ENCODE measurements at regions not wholly inside any gene's neighbourhood (a gene's known extent, or its start where the extent isn't known, plus 50 kb on each side); places are given as distances from the start of the nearest gene placed in this dataset.

DNA sequence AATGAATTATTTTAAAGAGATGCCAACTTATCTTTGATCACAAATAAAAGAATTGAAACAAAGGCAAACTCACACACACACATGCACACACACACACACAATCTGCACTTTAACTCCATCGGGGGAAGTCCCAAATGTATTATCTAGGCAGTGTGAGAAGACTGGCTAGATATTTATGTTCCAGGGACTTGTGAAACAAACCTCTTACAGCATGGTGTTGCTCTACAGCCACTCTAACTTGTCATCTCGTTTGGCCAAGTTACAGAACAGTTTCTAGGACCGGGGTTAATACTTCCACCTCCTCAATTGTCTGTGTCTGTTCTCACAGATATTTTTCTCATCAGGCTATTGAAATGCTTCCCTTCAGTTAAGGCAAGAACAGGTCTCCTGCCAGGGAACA lies 855.0 kb downstream of the EPHA7 start:
- H3K27me3 ChIP-seq (ENCODE audit: insufficient read depth, poor library complexity, severe bottlenecking), result no peaks in the 10 kb centered on the region
- DNase-seq (ENCODE audit: low read depth in 1 of 2, low spot score in 1 of 2), result no peak
- TF ChIP-seq CTCF (IDR thresholded peaks at IDR 0.05; ENCODE audit: insufficient read depth, low read length), result no peak
- no peak for TF ChIP-seq REST (IDR thresholded peaks at IDR 0.05; ENCODE audit: insufficient replicate concordance, low read depth)
- no peak for TF ChIP-seq GABPA (IDR thresholded peaks at IDR 0.05; ENCODE audit: low read depth)
- no peak for TF ChIP-seq POLR2AphosphoS5 (IDR thresholded peaks at IDR 0.05; ENCODE audit: low read depth)
- TF ChIP-seq SPI1 (IDR thresholded peaks at IDR 0.05; ENCODE audit: borderline replicate concordance, low read depth), result no peak
- H3K4me3 ChIP-seq (replicated peaks; ENCODE audit: insufficient read depth, low read length), result no peak overlapping the region
- H3K27ac ChIP-seq (replicated peaks), result no peak overlapping the region

GRCh38 chr6:92559611-92560010 lies 859.7 kb downstream of the EPHA7 start:
- peak; percentile 41 to 52 for DNase-seq (ENCODE audit: low read depth in 1 of 2, low spot score in 1 of 2)
- Histone ChIP-seq H3K27ac (replicated peaks) (no peak overlapping the region; the same call in 1 of the 2 replicates), H3K27me3 (ENCODE audit: insufficient read depth, poor library complexity, severe bottlenecking) (no peaks in the 10 kb centered on the region), H3K4me3 (replicated peaks; ENCODE audit: insufficient read depth, low read length) (no peak overlapping the region)
- TF ChIP-seq POLR2AphosphoS5 (IDR thresholded peaks at IDR 0.05; ENCODE audit: low read depth) (no peak), CTCF (IDR thresholded peaks at IDR 0.05; ENCODE audit: insufficient read depth, low read length) (no peak), GABPA (IDR thresholded peaks at IDR 0.05; ENCODE audit: low read depth) (no peak), SPI1 (IDR thresholded peaks at IDR 0.05; ENCODE audit: borderline replicate concordance, low read depth) (peak; percentile 96), REST (IDR thresholded peaks at IDR 0.05; ENCODE audit: insufficient replicate concordance, low read depth) (no peak)

- no peak for TF ChIP-seq POLR2AphosphoS5 (IDR thresholded peaks at IDR 0.05; ENCODE audit: low read depth)
- TF ChIP-seq REST (IDR thresholded peaks at IDR 0.05; ENCODE audit: insufficient replicate concordance, low read depth), result no peak
- TF ChIP-seq SPI1 (IDR thresholded peaks at IDR 0.05; ENCODE audit: borderline replicate concordance, low read depth), result no peak
- TF ChIP-seq CTCF (IDR thresholded peaks at IDR 0.05; ENCODE audit: insufficient read depth, low read length), result no peak
- no peak for TF ChIP-seq GABPA (IDR thresholded peaks at IDR 0.05; ENCODE audit: low read depth)
- H3K27ac ChIP-seq (replicated peaks), result no peak overlapping the region
- H3K27me3 ChIP-seq (ENCODE audit: insufficient read depth, poor library complexity, severe bottlenecking), result no peaks in the 10 kb centered on the region
- peak in 1 of 2 experiments; percentile 15 for DNase-seq (ENCODE audit: low read depth in 1 of 2, low spot score in 1 of 2)
- no peak overlapping the region for H3K4me3 ChIP-seq (replicated peaks; ENCODE audit: insufficient read depth, low read length)
Observed at GRCh38 chr6:92559003-92559402, 860.4 kb downstream of the EPHA7 start.
